GOT3 (cell line): ENCODE measurements at regions not wholly inside any gene's neighbourhood (a gene's known extent, or its start where the extent isn't known, plus 50 kb on each side); places are given as distances from the start of the nearest gene placed in this dataset.
A peak's percentile ranks its signal among the peaks of the same experiment; 100 is the strongest.

ENCODE experiments used
- DNase-seq: peaks from one replicate; lab custom pipeline; 2025; ENCODE audit warnings: mixed read lengths; lab: John Stamatoyannopoulos, UW

DNA sequence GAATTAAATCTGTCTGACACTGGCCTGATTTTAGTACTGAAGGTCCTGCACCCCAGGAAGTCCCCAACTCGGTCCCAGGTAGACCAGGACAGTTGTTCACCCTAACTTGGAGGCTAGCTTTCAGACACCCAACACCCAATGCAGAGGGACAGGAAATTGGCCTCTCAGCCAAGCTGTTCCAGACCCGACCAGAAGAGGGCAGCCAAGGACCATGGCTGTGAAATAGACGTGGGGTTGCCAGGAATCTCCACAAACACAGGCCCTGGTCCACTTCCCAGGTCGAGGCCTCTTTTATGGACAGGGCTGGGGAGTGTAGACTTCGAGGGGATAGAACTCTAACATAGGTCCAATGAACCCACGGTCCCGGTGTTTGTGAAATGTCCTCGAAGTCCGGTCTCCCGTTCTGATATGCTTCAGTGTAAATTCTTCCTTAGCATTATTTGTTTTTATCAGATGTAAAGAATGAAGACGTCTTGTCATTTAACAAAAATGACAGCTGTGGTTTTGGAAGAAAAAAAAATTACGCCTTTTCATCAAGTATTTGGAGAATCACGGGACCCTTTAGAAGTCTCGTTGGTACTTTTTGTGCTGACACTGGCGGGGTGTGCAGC is 260.3 kb upstream of the ADAMTS16 start:
- peak; percentile 12 for DNase-seq

DNA sequence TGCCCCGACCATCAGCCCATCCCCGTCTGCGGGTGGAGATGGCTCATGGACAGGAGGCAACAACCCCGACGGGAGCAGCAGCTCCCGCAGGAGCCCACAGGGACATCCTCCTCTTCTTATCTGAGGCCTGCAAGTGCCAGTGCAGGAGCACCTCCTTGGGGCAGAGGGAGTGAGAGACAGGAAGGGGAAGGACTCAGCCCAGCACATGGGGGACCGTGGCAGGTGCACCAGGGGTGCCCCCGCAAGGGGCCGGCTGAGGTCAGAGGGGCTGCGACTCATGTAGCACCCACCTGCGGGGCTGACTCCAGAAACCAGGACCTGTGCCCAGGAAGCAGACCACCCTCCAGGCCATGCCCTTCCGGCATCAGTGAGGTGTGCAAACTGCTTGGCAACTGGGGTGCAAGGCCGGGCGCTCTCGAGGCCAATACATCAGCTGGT is 259.8 kb upstream of the ADAMTS16 start:
- no peak for DNase-seq

DNA sequence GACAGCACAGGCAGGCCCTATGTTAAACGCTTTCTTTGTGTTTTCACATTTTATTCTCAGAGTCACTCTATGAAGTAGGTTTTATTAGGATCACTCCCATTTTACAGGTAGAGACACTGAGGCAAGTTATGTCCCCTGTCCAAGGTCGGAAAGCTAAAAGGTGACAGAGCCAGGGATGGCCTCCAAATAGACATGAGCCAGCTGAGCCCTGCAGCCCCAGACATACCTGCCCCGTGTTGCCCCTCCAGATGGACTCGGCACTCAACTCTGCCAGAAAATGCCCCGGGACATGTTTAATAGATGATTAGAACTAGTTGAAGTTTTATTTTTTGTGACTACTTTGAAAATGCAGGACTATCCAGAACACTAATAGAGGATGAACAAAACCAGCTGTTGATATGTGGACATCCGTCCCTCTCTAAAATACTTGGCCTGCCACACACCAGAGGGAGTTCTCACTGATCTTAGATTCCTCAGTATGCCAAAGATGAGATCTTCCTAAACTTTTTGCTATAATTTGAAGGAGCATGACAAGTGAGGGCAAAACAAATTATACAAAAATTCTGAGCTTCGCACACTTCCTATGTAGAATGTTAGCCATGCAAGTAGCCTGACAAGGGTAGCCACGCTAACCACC is 258.6 kb upstream of the ADAMTS16 start:
- no peak for DNase-seq

DNA sequence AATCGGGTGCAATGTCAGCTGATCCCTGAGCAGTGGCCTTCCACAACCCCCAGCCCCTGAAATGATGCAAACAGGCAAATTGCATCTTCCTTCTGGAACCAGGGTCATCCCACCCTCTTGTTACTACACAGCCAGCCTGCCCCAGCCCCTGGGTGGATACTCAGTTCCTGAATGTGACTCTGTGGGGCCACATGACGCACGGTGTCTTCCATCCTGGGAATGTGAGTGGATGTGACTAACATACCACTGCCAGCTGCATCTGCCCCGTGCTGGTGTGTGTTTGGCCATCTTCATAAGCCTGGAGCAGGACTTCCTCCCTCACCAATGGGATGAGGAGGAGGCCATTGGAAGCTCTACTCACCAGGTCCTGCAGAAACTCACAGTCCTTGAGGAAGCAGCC is 257.9 kb upstream of the ADAMTS16 start:
- DNase-seq: no peak

DNA sequence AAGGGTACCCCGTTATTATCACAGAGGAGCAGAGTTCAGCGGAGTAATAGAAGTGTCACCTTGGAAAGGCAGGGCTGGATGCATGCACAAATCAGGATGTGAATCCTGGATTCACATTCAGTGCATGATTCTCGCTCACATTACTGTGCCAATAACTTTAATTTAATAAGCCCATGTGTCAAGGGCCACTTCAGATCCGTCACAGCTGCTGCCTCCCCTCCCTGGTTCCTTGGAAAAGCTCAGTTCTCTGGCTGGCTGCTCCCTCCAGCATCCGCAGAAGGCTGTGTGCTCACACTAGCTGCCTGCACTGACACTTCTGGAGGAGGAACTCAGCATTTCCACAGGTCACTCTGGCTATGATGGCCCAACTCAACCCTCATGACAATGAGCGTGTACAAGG is 256.8 kb upstream of the ADAMTS16 start:
- no peak for DNase-seq

DNA sequence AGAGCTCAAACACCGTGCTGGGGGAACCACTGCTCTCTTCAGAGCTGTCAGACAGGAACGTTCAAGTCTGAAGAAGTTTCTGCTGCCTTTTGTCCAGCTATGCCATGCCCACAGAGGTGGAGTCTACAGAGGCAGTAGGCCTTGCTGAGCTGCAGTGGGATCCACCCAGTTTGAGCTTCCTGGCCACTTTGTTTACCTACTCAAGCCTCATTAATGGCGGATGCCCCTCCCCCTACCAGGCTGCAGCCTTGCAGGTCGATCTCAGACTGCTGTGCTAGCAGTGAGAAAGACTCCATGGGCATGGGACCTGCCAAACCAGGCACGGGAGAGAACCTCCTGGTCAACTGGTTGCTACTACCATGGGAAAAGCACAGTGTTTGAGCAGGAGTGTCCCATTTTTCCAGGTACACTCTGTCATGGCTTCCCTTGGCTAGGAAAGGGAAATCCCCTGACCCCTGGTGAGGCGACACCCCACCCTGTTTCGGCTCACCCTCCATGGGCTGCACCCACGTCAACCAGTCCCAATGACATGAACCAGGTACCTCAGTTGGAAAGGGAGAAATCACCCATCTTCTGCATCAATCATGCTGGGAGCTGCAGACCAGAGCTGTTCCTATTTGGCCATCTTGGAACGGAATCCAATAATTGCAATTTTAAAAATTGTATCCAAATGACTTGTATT is 246.9 kb upstream of the ADAMTS16 start:
- no peak for DNase-seq

DNA sequence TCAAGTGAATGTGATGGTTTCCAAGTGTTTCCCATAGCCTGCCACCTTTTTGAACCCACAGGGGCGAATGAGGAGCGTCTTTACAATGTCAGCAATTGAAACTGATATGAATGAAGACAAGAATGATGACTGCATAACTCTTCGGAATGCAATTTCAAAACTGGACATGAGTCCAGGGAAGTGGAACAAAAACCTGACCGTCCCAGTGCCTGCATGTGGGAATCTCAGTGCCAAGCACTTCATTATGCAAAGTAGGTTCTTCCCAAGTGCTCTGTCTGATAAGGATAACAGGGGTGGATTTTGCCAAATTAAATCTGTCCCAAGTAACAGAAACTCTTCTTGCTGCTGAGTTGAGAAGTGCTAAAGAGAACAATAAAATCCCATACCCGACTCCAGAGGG is 243.8 kb upstream of the ADAMTS16 start:
- no peak for DNase-seq

DNA sequence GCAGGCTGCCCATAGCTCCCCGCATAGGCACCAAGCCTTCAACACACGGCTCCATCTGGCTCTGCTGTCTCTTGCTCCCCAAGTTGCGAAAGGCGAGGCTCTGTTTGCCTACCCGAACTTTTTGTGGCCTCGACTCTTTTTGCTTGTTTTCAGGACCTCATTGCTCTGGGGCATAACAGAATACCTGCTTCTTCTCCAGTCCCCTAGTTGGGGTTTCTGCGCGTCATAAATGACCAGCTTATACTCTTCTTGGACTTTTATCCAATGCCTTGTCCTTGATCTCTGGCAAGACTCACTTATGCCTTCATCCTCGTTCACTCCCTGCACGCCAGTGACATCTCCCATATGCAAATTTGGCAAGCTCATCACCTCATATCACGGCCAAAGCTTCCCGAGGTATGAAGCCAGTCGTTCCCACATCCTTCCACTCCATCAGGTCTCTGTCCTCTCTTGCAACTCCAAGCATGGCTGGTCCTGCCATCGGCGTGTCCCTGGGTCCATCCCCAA is 238.8 kb upstream of the ADAMTS16 start:
- no peak for DNase-seq

DNA sequence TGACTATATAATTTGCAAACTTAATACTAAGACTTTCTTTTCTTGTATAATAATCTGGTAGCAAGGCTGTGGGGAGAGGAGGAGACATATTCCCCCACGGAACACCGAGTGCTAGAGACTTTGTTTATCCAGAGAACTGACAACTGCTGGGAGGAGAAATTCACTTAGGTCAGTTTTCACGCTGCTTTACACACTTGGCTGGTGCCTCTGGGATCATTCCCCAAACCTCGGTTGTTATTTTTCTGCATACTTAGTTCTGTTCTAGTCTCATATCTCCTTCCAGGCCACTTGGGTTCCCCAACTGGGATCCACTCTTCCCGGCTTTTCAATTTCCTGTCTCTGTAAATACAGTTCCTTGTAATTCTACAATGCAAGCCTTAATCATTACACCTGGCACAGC is 238.2 kb upstream of the ADAMTS16 start:
- DNase-seq: no peak

DNA sequence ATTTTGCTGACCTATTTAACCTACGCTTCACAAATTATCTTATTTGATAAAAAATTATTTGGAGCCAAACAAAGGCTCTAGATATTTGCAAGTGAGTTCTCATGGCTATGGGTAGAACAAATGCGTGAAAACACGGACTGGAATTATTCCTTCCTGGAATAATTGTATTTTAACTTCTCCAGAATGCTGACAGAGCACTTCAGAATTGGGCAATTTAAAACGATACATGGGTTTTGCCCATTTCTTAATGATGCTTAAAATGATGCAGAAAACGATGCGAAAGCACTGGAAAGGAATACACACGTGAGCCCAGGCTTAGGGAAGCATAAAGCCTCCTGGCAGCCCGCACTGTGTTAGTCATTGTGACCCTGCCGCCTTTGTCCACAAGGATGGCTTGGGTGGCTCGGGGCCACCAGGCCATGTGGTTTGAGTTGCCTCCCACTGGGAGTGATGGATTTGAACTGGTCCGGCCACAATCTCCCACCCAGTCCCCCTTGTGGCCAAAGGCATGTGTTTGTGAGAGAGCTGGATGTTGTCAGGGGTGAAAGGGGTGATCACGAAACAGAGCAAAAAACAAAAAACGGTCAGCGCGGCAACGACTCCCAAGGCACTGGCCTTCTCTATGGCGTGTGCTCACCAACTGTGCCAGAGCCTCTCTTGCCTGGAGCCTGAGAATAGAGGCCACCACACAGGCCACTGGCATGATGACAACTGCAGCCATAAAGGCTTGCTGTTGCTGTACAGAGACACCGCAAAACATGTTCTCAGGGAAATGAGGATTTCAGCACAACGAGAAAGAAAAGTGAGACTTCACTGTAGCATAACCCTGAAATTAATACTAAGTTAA is 234.2 kb upstream of the ADAMTS16 start:
- DNase-seq: no peak

DNA sequence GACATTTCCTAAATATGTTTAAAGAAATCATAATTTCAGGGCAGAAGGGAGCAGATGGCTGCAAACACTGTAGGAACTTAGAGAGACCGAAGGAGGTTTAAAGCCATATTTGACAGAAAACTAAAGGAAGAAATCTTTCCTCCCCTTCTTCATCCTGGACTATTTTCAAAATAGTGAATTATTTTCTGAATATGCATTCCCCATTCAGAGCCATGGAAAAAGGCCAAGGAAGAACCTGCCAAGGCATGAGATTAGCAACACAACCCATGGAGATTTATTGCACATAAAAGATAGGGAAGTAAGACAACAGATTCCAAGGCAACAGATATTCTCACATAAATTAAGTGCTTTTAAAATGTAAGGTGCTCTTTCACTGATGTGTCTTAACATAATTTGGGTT is 233.3 kb upstream of the ADAMTS16 start:
- no peak for DNase-seq

DNA sequence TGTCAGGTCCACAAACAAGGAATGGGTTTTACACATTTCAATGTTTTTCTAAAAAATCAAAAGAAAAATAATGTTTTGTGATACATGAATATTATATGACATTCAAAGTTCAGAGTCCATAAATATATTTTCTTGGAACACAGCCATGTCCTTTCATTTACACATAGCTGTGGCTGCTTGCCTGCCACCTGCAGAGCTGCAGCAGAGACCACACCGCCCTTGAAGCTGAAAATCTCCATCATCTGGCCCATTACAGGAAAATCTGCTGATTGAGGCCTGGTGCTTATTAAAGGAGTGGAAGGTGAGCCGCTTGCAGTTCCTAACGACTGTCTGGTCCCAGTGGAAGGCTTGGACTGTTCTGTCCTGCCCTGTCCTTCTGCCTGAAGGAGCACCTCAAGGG is 232.6 kb upstream of the ADAMTS16 start:
- DNase-seq: no peak

DNA sequence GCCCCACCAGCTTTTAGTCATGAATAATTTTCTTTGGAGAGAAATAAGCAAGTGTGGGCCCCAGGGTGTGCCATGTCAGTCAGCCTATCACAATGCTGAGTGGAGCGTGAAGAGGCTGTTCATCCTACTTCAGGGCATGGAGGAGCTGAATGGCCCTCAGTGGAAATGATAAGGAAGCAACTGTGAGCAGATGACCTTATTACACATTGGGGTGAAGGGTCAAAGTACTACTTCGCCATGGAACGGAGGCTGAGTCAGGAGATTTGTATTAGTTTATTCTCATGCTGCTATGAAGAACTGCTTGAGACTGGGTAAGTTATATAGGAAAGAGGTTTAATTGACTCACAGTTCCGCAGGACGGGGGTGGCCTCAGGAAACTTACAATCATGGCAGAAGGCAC is 231.0 kb upstream of the ADAMTS16 start:
- DNase-seq: no peak

DNA sequence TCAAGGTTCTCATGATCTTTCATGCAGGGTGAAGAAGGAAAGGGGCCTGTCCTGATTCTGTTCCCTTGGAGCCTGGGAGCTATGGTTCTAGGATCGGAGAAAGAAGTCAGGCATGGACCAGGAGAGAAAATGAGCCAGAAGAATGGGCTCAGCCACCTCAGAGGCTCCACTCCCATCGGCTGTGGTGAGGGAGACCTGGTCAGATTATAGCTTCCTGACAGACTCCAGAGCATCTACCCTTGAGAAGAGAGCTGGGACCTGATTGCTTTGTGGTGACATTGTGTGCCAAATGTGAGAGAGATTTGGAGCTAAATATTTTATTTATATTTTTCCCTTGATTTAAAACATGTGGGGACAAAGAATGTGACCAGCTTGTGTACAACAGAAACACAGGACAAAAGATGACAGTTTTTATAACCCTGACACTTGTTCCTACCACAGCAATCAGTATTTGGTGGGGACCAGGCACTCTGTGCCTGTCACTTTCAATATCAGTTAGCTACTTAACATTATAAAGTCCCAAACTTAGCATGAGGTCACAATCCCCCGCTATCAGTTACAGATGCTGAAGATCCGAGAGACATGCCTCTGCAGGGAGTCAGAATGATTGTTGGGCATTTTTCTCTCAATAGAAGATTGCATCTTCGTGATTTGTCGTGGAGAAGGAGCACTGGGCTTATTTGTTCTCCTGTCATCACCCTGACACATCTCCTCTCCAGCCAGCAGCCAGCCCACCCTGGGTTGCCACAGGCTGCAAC is 228.3 kb upstream of the ADAMTS16 start:
- DNase-seq: no peak

DNA sequence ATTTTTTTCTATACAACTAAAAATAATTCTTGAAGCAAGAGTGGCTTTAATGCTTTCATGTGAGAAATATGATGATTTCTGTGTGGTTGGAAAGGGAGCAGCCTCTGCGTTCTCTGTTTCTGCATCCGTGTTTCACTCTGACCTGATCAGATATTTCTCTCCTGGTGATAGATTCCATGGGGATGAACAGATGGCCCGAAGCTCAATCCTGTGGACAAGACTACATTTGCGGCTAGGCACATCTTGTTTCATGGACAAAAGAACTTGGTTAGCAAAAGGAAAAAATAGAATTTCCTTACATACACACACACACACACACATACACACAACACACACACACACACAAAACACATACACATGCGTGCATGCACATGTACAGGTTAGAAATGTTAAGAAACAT is 218.2 kb upstream of the ADAMTS16 start:
- no peak for DNase-seq

DNA sequence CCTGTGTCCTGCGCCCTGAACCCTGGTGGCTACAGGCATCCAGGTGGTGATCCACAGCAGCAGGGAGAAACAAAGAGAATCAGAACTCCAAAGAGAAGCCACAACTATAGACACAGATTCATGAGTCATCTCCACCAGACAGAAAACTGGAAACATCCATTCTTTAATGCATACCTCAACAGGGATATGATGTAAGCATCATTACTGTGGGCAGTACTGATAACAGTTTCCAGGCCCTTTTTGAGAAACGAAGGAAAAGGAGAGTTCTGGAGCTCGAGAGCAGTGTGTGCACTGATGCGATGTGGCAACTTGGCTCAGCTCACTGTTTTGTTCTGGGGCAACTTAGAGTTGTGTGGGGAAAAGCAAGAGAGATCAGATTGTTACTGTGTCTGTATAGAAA is 215.6 kb upstream of the ADAMTS16 start:
- no peak for DNase-seq

DNA sequence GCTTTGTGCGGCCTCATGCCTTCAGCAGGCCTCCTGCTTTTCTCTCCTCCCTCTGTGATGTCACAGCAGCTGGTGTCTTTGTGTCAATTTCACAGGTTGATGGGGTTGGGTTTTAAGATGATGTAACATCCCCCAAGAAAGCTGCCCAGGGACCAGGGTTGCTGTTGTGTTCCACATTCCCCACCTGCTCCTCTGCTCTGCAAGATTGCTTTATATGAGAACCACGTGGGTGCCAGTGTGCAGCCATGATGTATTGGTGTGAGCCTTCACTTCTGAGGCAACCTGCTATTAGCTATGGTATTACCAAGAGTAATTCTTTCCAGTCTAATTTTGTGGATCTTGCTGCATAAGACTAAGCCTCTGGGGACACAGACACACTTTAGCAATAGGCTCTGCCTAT is 213.0 kb upstream of the ADAMTS16 start:
- DNase-seq: no peak

DNA sequence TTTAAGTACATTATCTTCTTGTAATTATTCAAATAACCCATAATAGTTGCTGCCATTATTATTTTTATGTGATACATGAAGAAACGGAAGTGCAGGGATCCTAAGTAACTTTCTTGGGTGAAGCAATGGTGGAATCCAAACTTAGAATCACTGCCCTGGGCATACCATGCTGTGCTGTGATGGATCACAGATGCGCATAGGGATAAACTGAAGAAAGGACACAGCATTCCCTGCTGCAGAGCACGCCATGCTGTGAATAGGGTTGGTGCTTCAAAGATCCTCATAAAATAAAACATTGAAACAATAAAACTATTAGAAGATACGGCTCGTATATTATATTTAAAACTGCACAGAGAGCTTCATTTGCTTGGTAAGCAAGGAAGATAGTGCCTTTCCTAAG is 211.7 kb upstream of the ADAMTS16 start:
- no peak for DNase-seq

DNA sequence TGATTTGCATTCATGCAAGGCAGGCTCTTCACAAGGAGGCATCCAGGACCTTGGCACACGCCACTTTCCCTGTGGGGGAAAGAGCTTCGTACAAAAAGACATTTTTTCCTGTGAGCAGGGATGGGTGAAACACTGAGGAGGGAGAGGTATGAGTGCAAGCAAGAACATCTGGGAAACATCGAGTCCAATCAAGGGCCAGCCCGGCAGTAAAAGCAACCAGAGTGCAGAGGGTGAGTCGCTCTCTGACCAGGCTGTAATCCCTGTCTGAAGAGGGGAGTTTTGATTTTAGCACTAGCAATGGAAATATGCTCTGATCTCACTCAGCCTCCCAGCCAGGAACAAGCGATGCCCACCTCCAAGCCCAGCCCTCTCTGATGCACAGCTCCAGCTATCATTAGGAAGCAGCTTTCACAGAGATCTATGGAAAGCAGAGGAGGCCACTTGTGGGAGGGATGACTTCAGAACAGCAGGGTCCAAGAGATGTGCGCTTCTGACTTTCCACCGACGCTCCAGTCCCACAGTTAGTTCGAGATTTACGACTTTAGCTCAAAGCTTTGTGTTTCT is 211.0 kb upstream of the ADAMTS16 start:
- no peak for DNase-seq

DNA sequence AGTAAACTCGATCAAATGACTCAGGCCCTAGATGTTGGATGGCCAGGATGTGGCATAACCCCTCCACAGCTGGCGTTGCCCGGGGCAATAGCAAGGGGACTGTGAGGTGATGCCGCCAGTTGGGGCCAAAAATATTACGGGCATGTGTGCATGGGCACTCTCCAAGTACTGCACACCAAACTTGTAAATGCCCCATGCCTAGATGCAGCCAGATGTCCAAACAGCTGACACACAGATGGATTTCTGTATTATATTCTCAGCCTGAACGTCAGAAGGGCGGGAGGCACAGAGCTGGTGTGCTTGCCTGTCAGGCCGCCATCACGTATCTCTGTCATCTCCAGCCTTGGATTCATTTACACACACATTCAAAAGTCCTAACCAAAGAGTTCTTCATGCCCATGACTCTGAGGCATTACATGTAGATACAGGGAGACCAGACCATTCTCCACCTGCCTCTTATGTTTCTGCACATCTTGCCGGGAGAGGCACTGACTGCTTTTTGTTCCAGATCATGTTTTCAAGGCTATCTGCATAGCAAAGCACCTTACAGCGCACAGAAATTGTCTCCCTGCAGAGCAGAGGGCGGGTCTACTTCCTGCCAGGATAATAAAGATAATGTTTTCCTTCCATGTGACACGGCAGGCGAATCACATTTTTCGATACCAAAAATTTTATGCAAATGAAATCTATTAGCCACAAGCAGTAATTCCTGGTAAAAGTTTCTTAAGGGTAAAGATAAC is 200.9 kb upstream of the ADAMTS16 start:
- no peak for DNase-seq

DNA sequence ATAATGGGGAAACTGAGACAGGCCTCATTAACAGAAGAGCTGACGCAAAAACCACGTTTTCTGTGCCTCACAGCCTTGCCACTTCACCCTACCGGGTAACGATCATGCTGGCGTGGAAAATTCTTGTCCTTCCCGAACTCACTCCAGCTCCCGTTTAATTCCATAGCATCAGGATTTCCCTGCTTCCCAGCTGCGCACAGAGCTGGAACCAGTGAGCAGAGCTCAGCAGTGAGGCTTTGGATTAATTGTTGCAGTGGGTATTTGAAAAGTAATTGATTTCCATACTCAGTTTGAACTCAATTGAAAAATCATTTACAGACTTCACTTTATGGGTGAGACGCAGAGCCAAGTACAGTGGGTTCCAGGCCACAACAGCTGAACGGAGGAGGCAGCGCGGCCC is 199.0 kb upstream of the ADAMTS16 start:
- no peak for DNase-seq
